GM23338 (cell line): ENCODE measurements at regions not wholly inside any gene's neighbourhood (a gene's known extent, or its start where the extent isn't known, plus 50 kb on each side); places are given as distances from the start of the nearest gene placed in this dataset.
A peak's percentile ranks its signal among the peaks of the same experiment; 100 is the strongest.

Source experiments
- ATAC-seq: fragments of 200-7000 bp; cut with Tn5 transposase; 3 replicates; pipeline ENCODE4 v1.9.1; 2020
- DNase-seq: peaks from one replicate; pipeline ENCODE4 v3.0.0-alpha.2; 2015; ENCODE audit warnings: low spot score
- H2AFZ ChIP-seq: fragments of 200-600 bp; sonication (generic); 2 replicates; pipeline ENCODE4 v1.8.0; 2016; ENCODE audit warnings: antibody characterized with exemption, mild to moderate bottlenecking, moderate library complexity
- H3F3A ChIP-seq: fragments of 200-600 bp; sonication (generic); replicated peaks from 2 replicates; pipeline ENCODE4 v1.8.0; 2017; ENCODE audit warnings: antibody characterized with exemption, mixed run types, low read depth
- H3K27ac ChIP-seq: fragments of 200-600 bp; sonication (generic); 2 replicates; pipeline ENCODE4 v1.6.1; 2016; ENCODE audit warnings: low read depth
- H3K27me3 ChIP-seq: fragments of 200-600 bp; sonication (generic); 2 replicates; pipeline ENCODE4 v1.8.0; 2016; ENCODE audit warnings: mild to moderate bottlenecking, mixed run types, moderate library complexity; ENCODE audit not compliant: insufficient read depth
- H3K36me3 ChIP-seq: fragments of 200-600 bp; sonication (generic); 2 replicates; pipeline ENCODE4 v1.8.0; 2016; ENCODE audit warnings: mild to moderate bottlenecking; ENCODE audit not compliant: insufficient read depth
- H3K4me1 ChIP-seq: fragments of 200-600 bp; sonication (generic); 2 replicates; pipeline ENCODE4 v1.8.0; 2016; ENCODE audit warnings: mild to moderate bottlenecking, moderate library complexity; ENCODE audit not compliant: insufficient read depth
- H3K4me2 ChIP-seq: fragments of 200-600 bp; sonication (generic); 2 replicates; pipeline ENCODE4 v1.7.1; 2017; ENCODE audit warnings: mixed run types
- H3K4me3 ChIP-seq: fragments of 200-600 bp; sonication (generic); 2 replicates; pipeline ENCODE4 v1.6.1; 2016; ENCODE audit warnings: mixed run types
- H3K79me2 ChIP-seq: fragments of 200-600 bp; sonication (generic); replicated peaks from 2 replicates; pipeline ENCODE4 v1.8.0; 2017; ENCODE audit warnings: mild to moderate bottlenecking; ENCODE audit not compliant: insufficient read depth
- H3K9me2 ChIP-seq: fragments of 200-600 bp; sonication (generic); 2 replicates; pipeline ENCODE4 v1.8.0; 2017; ENCODE audit not compliant: insufficient read depth
- H4K20me1 ChIP-seq: fragments of 200-600 bp; sonication (generic); replicated peaks from 2 replicates; pipeline ENCODE4 v1.8.0; 2017; ENCODE audit warnings: mild to moderate bottlenecking; ENCODE audit not compliant: insufficient read depth
- H3K27ac Mint-ChIP-seq: 2 replicates; pipeline ENCODE4 v1.8.0; 2020; ENCODE audit warnings: inconsistent platforms, mild to moderate bottlenecking, moderate library complexity, mixed read lengths
- H3K27me3 Mint-ChIP-seq: 3 replicates; pipeline ENCODE4 v1.8.0; 2022; ENCODE audit warnings: low read depth, mild to moderate bottlenecking, moderate library complexity, mixed read lengths, inconsistent platforms; ENCODE audit not compliant: insufficient read depth, poor library complexity
- H3K36me3 Mint-ChIP-seq: 3 replicates; pipeline ENCODE4 v1.8.0; 2021; ENCODE audit warnings: low read depth, mild to moderate bottlenecking, inconsistent platforms, moderate library complexity, mixed read lengths
- H3K4me1 Mint-ChIP-seq: 3 replicates; pipeline ENCODE4 v1.8.0; 2020; ENCODE audit warnings: mild to moderate bottlenecking, inconsistent platforms, mixed read lengths
- H3K4me3 Mint-ChIP-seq: 3 replicates; pipeline ENCODE4 v1.8.0; 2021; ENCODE audit warnings: moderate library complexity, mild to moderate bottlenecking, inconsistent platforms, mixed read lengths
- H3K9me3 Mint-ChIP-seq: 3 replicates; pipeline ENCODE4 v1.8.0; 2020; ENCODE audit warnings: moderate library complexity, mild to moderate bottlenecking, inconsistent platforms, mixed read lengths
- EZH2phosphoT487 ChIP-seq: fragments of 200-600 bp; sonication (generic); IDR thresholded peaks from one replicate; pipeline ENCODE4 v1.8.1; 2018; ENCODE audit warnings: antibody characterized with exemption; ENCODE audit not compliant: unreplicated experiment
- JUNB ChIP-seq: IDR thresholded peaks from one replicate; pipeline ENCODE4 v1.6.1; 2016; ENCODE audit warnings: antibody characterized with exemption; ENCODE audit not compliant: unreplicated experiment
- NANOG ChIP-seq: IDR thresholded peaks from 2 replicates; pipeline ENCODE4 v1.6.1; 2016; ENCODE audit warnings: antibody characterized with exemption, borderline replicate concordance
- REST ChIP-seq: IDR thresholded peaks from one replicate; pipeline ENCODE4 v1.6.1; 2018; ENCODE audit warnings: antibody characterized with exemption; ENCODE audit not compliant: unreplicated experiment
- STAT1 ChIP-seq: IDR thresholded peaks from one replicate; pipeline ENCODE4 v1.6.1; 2016; ENCODE audit warnings: antibody characterized with exemption; ENCODE audit not compliant: unreplicated experiment
- ZNF462 ChIP-seq: fragments of 250-450 bp; sonication (Bioruptor Pico); IDR thresholded peaks from 2 replicates; pipeline ENCODE4 v1.5.0; 2020; ENCODE audit warnings: mild to moderate bottlenecking, moderate library complexity

GRCh38 chr2:206213514-206213845 is 53.8 kb downstream of the EEF1B2 start:
- peak; percentile 58 for ATAC-seq
- H3F3A ChIP-seq, result no peaks in the 10 kb centered on the region
- H3K27me3 Mint-ChIP-seq, result no peaks in the 10 kb centered on the region

More at GRCh38 chr2:206213514-206213845, 53.8 kb downstream of the EEF1B2 start:
- H3K9me2 ChIP-seq, result no peaks in the 10 kb centered on the region
- peak overlapping the region; percentile 81 for H3K27ac ChIP-seq
- no peaks in the 10 kb centered on the region for H3K79me2 ChIP-seq
- Mint-ChIP-seq H3K27ac (peak overlapping the region; percentile 86), H3K9me3 (no peaks in the 10 kb centered on the region), H3K4me3 (peak overlapping the region; percentile 49), H3K4me1 (peaks cover 52% of the 10 kb centered on the region), H3K36me3 (no peaks in the 10 kb centered on the region)
- TF ChIP-seq ZNF462 (no peak), EZH2phosphoT487 (no peak), STAT1 (no peak), JUNB (no peak), REST (no peak), NANOG (no peak)
- no peaks in the 10 kb centered on the region for H4K20me1 ChIP-seq
- DNase-seq, result peak; percentile 40
- H3K4me1 ChIP-seq, result peaks cover 54% of the 10 kb centered on the region
- H3K4me2 ChIP-seq, result peak overlapping the region; percentile 41
- H3K4me3 ChIP-seq, result peak overlapping the region; percentile 27
- no peaks in the 10 kb centered on the region for H3K36me3 ChIP-seq
- no peak overlapping the region for H2AFZ ChIP-seq
- no peaks in the 10 kb centered on the region for H3K27me3 ChIP-seq
